GM12864 (cell line): ENCODE measurements at regions not wholly inside any gene's neighbourhood (a gene's known extent, or its start where the extent isn't known, plus 50 kb on each side); places are given as distances from the start of the nearest gene placed in this dataset.

Experiments
- DNase-seq: peaks from one replicate; pipeline ENCODE4 v3.0.0-alpha.2; 2011; ENCODE audit warnings: low read depth
- H3K4me3 ChIP-seq: 2 replicates; pipeline ENCODE4 v1.5.1; 2011; ENCODE audit warnings: mild to moderate bottlenecking, low read depth, low read length, control low read depth
- CTCF ChIP-seq: IDR thresholded peaks from 2 replicates; pipeline ENCODE4 v1.5.1; 2011; ENCODE audit warnings: low read depth, mild to moderate bottlenecking, moderate library complexity, low read length, control low read depth, inconsistent platforms; ENCODE audit errors: missing control alignments

- DNase-seq: no peak
- no peak for TF ChIP-seq CTCF
- no peak overlapping the region for H3K4me3 ChIP-seq
Measured at GRCh38 chr7:19249281-19249680, 104.1 kb upstream of the FERD3L start.

GRCh38 chr7:19248681-19249080, 103.5 kb upstream of the FERD3L start:
- H3K4me3 ChIP-seq: no peak overlapping the region
- TF ChIP-seq CTCF: no peak

GRCh38 chr7:19248115-19248514, 102.9 kb upstream of the FERD3L start:
- no peak for DNase-seq
- H3K4me3 ChIP-seq: no peak overlapping the region
- no peak for TF ChIP-seq CTCF

More at GRCh38 chr7:19248681-19249080, 103.5 kb upstream of the FERD3L start:
- DNase-seq: no peak

- DNase-seq: no peak
- no peak for TF ChIP-seq CTCF
- no peak overlapping the region for H3K4me3 ChIP-seq
Measured at GRCh38 chr7:19247017-19247416, 101.8 kb upstream of the FERD3L start.

GRCh38 chr7:19242246-19242645, 97.0 kb upstream of the FERD3L start:
- no peak for TF ChIP-seq CTCF
- H3K4me3 ChIP-seq: no peak overlapping the region
- no peak for DNase-seq

GRCh38 chr7:19239951-19240350, 94.7 kb upstream of the FERD3L start:
- H3K4me3 ChIP-seq: no peak overlapping the region
- TF ChIP-seq CTCF: no peak
- DNase-seq: no peak

- no peak for TF ChIP-seq CTCF
- H3K4me3 ChIP-seq: no peak overlapping the region
- DNase-seq: no peak
Measured at GRCh38 chr7:19235680-19236079, 90.5 kb upstream of the FERD3L start.
